ENCODE measurements at regions not wholly inside any gene's neighbourhood (a gene's known extent, or its start where the extent isn't known, plus 50 kb on each side); places are given as distances from the start of the nearest gene placed in this dataset.

GRCh38 chr20:55160996-55161395 lies 685.6 kb downstream of the DOK5 start:
- no peak for TF ChIP-seq ZC3H10 (CRISPR knock-in tag; IDR thresholded peaks at IDR 0.05)
- no peak for TF ChIP-seq ZFP3 (CRISPR knock-in tag; IDR thresholded peaks at IDR 0.05)
- no peak for TF ChIP-seq GLIS3 (CRISPR knock-in tag; IDR thresholded peaks at IDR 0.05)
- TF ChIP-seq RARB (CRISPR knock-in tag; IDR thresholded peaks at IDR 0.05): no peak
- TF ChIP-seq ZNF70 (CRISPR knock-in tag; IDR thresholded peaks at IDR 0.05): no peak
- no peak for TF ChIP-seq OSR1 (CRISPR knock-in tag; IDR thresholded peaks at IDR 0.05)
- no peak for TF ChIP-seq ZNF565 (CRISPR knock-in tag; conservative IDR thresholded peaks at IDR 0.05; ENCODE audit: low read depth)
- TF ChIP-seq, protein P1, sequence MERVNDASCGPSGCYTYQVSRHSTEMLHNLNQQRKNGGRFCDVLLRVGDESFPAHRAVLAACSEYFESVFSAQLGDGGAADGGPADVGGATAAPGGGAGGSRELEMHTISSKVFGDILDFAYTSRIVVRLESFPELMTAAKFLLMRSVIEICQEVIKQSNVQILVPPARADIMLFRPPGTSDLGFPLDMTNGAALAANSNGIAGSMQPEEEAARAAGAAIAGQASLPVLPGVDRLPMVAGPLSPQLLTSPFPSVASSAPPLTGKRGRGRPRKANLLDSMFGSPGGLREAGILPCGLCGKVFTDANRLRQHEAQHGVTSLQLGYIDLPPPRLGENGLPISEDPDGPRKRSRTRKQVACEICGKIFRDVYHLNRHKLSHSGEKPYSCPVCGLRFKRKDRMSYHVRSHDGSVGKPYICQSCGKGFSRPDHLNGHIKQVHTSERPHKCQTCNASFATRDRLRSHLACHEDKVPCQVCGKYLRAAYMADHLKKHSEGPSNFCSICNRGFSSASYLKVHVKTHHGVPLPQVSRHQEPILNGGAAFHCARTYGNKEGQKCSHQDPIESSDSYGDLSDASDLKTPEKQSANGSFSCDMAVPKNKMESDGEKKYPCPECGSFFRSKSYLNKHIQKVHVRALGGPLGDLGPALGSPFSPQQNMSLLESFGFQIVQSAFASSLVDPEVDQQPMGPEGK (CRISPR knock-in tag; IDR thresholded peaks at IDR 0.05; ENCODE audit: borderline replicate concordance): no peak
- no peak for TF ChIP-seq TCF4 (CRISPR knock-in tag; IDR thresholded peaks at IDR 0.05; ENCODE audit: borderline replicate concordance)
- TF ChIP-seq CSDC2 (CRISPR knock-in tag; IDR thresholded peaks at IDR 0.05): no peak
- TF ChIP-seq TOX (CRISPR knock-in tag; IDR thresholded peaks at IDR 0.05; ENCODE audit: borderline replicate concordance): no peak
- no peak for TF ChIP-seq BACH2 (CRISPR knock-in tag; IDR thresholded peaks at IDR 0.05; ENCODE audit: borderline replicate concordance)
- TF ChIP-seq, protein P2, sequence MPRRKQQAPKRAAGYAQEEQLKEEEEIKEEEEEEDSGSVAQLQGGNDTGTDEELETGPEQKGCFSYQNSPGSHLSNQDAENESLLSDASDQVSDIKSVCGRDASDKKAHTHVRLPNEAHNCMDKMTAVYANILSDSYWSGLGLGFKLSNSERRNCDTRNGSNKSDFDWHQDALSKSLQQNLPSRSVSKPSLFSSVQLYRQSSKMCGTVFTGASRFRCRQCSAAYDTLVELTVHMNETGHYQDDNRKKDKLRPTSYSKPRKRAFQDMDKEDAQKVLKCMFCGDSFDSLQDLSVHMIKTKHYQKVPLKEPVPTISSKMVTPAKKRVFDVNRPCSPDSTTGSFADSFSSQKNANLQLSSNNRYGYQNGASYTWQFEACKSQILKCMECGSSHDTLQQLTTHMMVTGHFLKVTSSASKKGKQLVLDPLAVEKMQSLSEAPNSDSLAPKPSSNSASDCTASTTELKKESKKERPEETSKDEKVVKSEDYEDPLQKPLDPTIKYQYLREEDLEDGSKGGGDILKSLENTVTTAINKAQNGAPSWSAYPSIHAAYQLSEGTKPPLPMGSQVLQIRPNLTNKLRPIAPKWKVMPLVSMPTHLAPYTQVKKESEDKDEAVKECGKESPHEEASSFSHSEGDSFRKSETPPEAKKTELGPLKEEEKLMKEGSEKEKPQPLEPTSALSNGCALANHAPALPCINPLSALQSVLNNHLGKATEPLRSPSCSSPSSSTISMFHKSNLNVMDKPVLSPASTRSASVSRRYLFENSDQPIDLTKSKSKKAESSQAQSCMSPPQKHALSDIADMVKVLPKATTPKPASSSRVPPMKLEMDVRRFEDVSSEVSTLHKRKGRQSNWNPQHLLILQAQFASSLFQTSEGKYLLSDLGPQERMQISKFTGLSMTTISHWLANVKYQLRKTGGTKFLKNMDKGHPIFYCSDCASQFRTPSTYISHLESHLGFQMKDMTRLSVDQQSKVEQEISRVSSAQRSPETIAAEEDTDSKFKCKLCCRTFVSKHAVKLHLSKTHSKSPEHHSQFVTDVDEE (CRISPR knock-in tag; IDR thresholded peaks at IDR 0.05): no peak
- no peak for TF ChIP-seq ISL1 (CRISPR knock-in tag; IDR thresholded peaks at IDR 0.05)

Measured in SK-N-SH treated with all-trans-retinoic acid at 6 μM for 48 hours (cell line).